DMS 273 treated with DMSO at 0.1 percent for 48 hours (cell line): ENCODE measurements at regions not wholly inside any gene's neighbourhood (a gene's known extent, or its start where the extent isn't known, plus 50 kb on each side); places are given as distances from the start of the nearest gene placed in this dataset.

Experiments
- DNase-seq: peaks from one replicate; lab custom pipeline; 2025; lab: John Stamatoyannopoulos, UW

- no peak for DNase-seq
Observed at GRCh38 chr16:62565706-62566105, 529.5 kb upstream of the CDH8 start.

GRCh38 chr16:62564291-62564690 lies 528.1 kb upstream of the CDH8 start:
- no peak for DNase-seq

- no peak for DNase-seq
Observed at GRCh38 chr16:62562121-62562520, 525.9 kb upstream of the CDH8 start.

GRCh38 chr16:62549875-62550274 lies 513.6 kb upstream of the CDH8 start:
- no peak for DNase-seq

GRCh38 chr16:62548095-62548494 lies 511.9 kb upstream of the CDH8 start:
- no peak for DNase-seq

- DNase-seq = no peak
Observed at GRCh38 chr16:62546701-62547100, 510.5 kb upstream of the CDH8 start.

GRCh38 chr16:62545039-62545438 lies 508.8 kb upstream of the CDH8 start:
- DNase-seq = no peak

- no peak for DNase-seq
Observed at GRCh38 chr16:62543516-62543915, 507.3 kb upstream of the CDH8 start.

- DNase-seq = no peak
Observed at GRCh38 chr16:62539657-62540056, 503.4 kb upstream of the CDH8 start.

GRCh38 chr16:62530426-62530825 lies 494.2 kb upstream of the CDH8 start:
- no peak for DNase-seq

- no peak for DNase-seq
Observed at GRCh38 chr16:62516001-62516400, 479.8 kb upstream of the CDH8 start.

- no peak for DNase-seq
Observed at GRCh38 chr16:62503073-62503472, 466.8 kb upstream of the CDH8 start.

GRCh38 chr16:62478903-62479458 lies 442.7 kb upstream of the CDH8 start:
- DNase-seq = no peak

GRCh38 chr16:62477796-62478195 lies 441.6 kb upstream of the CDH8 start:
- no peak for DNase-seq

- DNase-seq = no peak
Observed at GRCh38 chr16:62475573-62475972, 439.3 kb upstream of the CDH8 start.

GRCh38 chr16:62462971-62463370 lies 426.7 kb upstream of the CDH8 start:
- DNase-seq = no peak

- DNase-seq = no peak
Observed at GRCh38 chr16:62450291-62450690, 414.1 kb upstream of the CDH8 start.

GRCh38 chr16:62445909-62446308 lies 409.7 kb upstream of the CDH8 start:
- DNase-seq = no peak

- no peak for DNase-seq
Observed at GRCh38 chr16:62424206-62424605, 388.0 kb upstream of the CDH8 start.

- DNase-seq = no peak
Observed at GRCh38 chr16:62408760-62409159, 372.5 kb upstream of the CDH8 start.

- DNase-seq = no peak
Observed at GRCh38 chr16:62406387-62406786, 370.1 kb upstream of the CDH8 start.

GRCh38 chr16:62404842-62405611 lies 368.8 kb upstream of the CDH8 start:
- no peak for DNase-seq

GRCh38 chr16:62392698-62393097 lies 356.5 kb upstream of the CDH8 start:
- no peak for DNase-seq

- no peak for DNase-seq
Observed at GRCh38 chr16:62391940-62392339, 355.7 kb upstream of the CDH8 start.
